ENCODE measurements at regions not wholly inside any gene's neighbourhood (a gene's known extent, or its start where the extent isn't known, plus 50 kb on each side); places are given as distances from the start of the nearest gene placed in this dataset.

DNA sequence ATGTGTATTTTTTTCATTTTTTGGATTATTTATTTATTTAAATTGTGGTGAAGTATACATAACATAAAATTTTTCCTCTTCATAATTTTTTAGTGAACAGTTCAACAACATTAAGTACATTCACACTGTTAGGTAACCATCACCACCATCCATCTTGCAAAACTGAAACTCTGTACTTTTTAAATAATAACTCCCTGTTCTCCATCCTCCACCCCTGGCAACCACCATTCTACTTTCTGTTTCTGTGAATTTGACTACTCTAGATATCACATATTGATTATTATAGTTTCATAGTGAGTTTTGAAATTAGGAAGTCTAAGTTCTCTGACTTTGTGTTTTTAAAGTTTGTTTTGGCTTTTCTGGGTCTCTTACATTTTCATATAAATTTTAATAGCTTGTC is 89.3 kb upstream of the STX18 start:
- H3K27me3 ChIP-seq (ENCODE audit: control insufficient read depth in 2 of 2, insufficient read depth in 2 of 2, low read length in 2 of 2), result no peaks in the 10 kb centered on the region
- no peaks in the 10 kb centered on the region for H4K20me1 ChIP-seq (replicated peaks; ENCODE audit: control insufficient read depth, extremely low read depth, insufficient read depth, low read length)
- ChIA-PET POLR2A (no interaction called here), CTCF (interaction anchor here (1.0 to 1.4 kb wide), 2 partner anchors 11 to 16 kb away, joined by 3 read pairs; no protein-coding TSS in a partner anchor)
- H3K9ac ChIP-seq (replicated peaks; ENCODE audit: extremely low read depth, insufficient read depth, low read length), result no peak overlapping the region
- H3K36me3 ChIP-seq (ENCODE audit: control insufficient read depth in 2 of 2, extremely low read depth in 1 of 2, insufficient read depth in 2 of 2, low read length in 2 of 2), result no peaks in the 10 kb centered on the region
- no peak overlapping the region for H3K4me3 ChIP-seq (replicated peaks in 1 of 3; ENCODE audit: insufficient read depth in 1 of 3, low read depth in 1 of 3, low read length in 3 of 3)
- FAIRE-seq (no peak), DNase-seq (ENCODE audit: low read depth, low spot score) (no peak)
- dilution Hi-C loops (cut with MboI; ENCODE audit: extremely low pct_ligation_motif_present, low sequenced_read_pairs), result no loop called here
- no peak overlapping the region for H2AFZ ChIP-seq (ENCODE audit: low read depth, low read length)
- H3K27ac ChIP-seq (ENCODE audit: insufficient read depth, low read depth, low read length), result no peak overlapping the region
- no TSS peak for BruUV-seq (replicated peaks)
- H3K9me3 ChIP-seq (replicated peaks; ENCODE audit: control insufficient read depth, insufficient read depth, low read length), result no peaks in the 10 kb centered on the region
- H3K79me2 ChIP-seq (ENCODE audit: control insufficient read depth, insufficient read depth, low read length), result no peaks in the 10 kb centered on the region
- TF ChIP-seq POLR2AphosphoS5 (IDR thresholded peaks at IDR 0.05; ENCODE audit: insufficient read depth, low read depth, low read length), result no peak
- TF ChIP-seq EZH2 (IDR thresholded peaks at IDR 0.05; ENCODE audit: borderline replicate concordance, low read depth, low read length, severe bottlenecking), result no peak
- intact Hi-C loops (cut with micrococcal nuclease), result no loop called here
- H3K4me2 ChIP-seq (ENCODE audit: insufficient read depth, low read length), result no peak overlapping the region
- no peaks in the 10 kb centered on the region for H3K4me1 ChIP-seq (ENCODE audit: control insufficient read depth, extremely low read depth, insufficient read depth, low read length)
- no peaks in the 10 kb centered on the region for H3K9me1 ChIP-seq (replicated peaks; ENCODE audit: control insufficient read depth, extremely low read depth, insufficient read depth, low read length)

DNA sequence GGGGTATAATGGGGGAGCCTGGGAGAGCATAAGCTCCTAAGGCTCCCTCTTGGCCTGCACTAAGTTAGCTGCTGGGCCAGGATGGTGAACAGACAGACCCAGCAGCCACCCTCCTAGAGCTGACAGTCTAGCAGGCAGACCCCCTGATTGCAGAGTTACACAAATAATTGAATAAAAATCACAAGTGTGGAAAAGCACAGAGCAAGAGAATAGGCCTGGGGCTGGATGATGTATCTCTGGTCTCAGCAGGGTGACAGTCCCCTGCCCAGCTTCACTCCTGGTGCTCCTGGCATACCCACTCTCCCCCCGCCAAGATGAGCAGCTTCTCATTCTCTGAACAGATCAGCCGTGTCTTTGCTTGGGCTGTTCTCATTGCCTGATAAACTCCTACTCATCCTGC is 86.1 kb upstream of the STX18 start:
- Histone ChIP-seq H3K9me1 (replicated peaks; ENCODE audit: control insufficient read depth, extremely low read depth, insufficient read depth, low read length) (no peaks in the 10 kb centered on the region), H2AFZ (ENCODE audit: low read depth, low read length) (no peak overlapping the region), H3K36me3 (ENCODE audit: control insufficient read depth in 2 of 2, extremely low read depth in 1 of 2, insufficient read depth in 2 of 2, low read length in 2 of 2) (no peaks in the 10 kb centered on the region), H3K27ac (ENCODE audit: insufficient read depth, low read depth, low read length) (no peak overlapping the region), H3K4me1 (ENCODE audit: control insufficient read depth, extremely low read depth, insufficient read depth, low read length) (no peaks in the 10 kb centered on the region), H3K9ac (replicated peaks; ENCODE audit: extremely low read depth, insufficient read depth, low read length) (no peak overlapping the region), H3K4me2 (ENCODE audit: insufficient read depth, low read length) (no peak overlapping the region), H3K79me2 (ENCODE audit: control insufficient read depth, insufficient read depth, low read length) (no peaks in the 10 kb centered on the region), H4K20me1 (replicated peaks; ENCODE audit: control insufficient read depth, extremely low read depth, insufficient read depth, low read length) (no peaks in the 10 kb centered on the region), H3K4me3 (replicated peaks in 1 of 3; ENCODE audit: insufficient read depth in 1 of 3, low read depth in 1 of 3, low read length in 3 of 3) (no peak overlapping the region), H3K27me3 (ENCODE audit: control insufficient read depth in 2 of 2, insufficient read depth in 2 of 2, low read length in 2 of 2) (no peaks in the 10 kb centered on the region), H3K9me3 (replicated peaks; ENCODE audit: control insufficient read depth, insufficient read depth, low read length) (no peaks in the 10 kb centered on the region)
- dilution Hi-C loops (cut with MboI; ENCODE audit: extremely low pct_ligation_motif_present, low sequenced_read_pairs) (no loop called here), intact Hi-C loops (cut with micrococcal nuclease) (no loop called here)
- no peak for TF ChIP-seq GATA2 (IDR thresholded peaks at IDR 0.05; ENCODE audit: insufficient read depth, insufficient read length, low read depth, low read length)
- TF ChIP-seq, protein P1, sequence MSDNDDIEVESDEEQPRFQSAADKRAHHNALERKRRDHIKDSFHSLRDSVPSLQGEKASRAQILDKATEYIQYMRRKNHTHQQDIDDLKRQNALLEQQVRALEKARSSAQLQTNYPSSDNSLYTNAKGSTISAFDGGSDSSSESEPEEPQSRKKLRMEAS (IDR thresholded peaks at IDR 0.05; ENCODE audit: insufficient read depth, insufficient read length), result no peak
- TF ChIP-seq MYC (IDR thresholded peaks at IDR 0.05; ENCODE audit: low read depth, low read length), result no peak
- TF ChIP-seq, protein P2, sequence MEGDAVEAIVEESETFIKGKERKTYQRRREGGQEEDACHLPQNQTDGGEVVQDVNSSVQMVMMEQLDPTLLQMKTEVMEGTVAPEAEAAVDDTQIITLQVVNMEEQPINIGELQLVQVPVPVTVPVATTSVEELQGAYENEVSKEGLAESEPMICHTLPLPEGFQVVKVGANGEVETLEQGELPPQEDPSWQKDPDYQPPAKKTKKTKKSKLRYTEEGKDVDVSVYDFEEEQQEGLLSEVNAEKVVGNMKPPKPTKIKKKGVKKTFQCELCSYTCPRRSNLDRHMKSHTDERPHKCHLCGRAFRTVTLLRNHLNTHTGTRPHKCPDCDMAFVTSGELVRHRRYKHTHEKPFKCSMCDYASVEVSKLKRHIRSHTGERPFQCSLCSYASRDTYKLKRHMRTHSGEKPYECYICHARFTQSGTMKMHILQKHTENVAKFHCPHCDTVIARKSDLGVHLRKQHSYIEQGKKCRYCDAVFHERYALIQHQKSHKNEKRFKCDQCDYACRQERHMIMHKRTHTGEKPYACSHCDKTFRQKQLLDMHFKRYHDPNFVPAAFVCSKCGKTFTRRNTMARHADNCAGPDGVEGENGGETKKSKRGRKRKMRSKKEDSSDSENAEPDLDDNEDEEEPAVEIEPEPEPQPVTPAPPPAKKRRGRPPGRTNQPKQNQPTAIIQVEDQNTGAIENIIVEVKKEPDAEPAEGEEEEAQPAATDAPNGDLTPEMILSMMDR (IDR thresholded peaks at IDR 0.05; ENCODE audit: extremely low read depth in 1 of 2, insufficient read depth in 1 of 2, low read depth in 1 of 2, low read length in 2 of 2), result no peak
- no peak for TF ChIP-seq EZH2 (IDR thresholded peaks at IDR 0.05; ENCODE audit: borderline replicate concordance, low read depth, low read length, severe bottlenecking)
- TF ChIP-seq FOS (IDR thresholded peaks at IDR 0.05; ENCODE audit: borderline replicate concordance, insufficient read depth, low read length), result no peak
- no peak for TF ChIP-seq POLR2AphosphoS5 (IDR thresholded peaks at IDR 0.05; ENCODE audit: insufficient read depth, low read depth, low read length)
- no peak for TF ChIP-seq JUN (IDR thresholded peaks at IDR 0.05; ENCODE audit: borderline replicate concordance, insufficient read depth, insufficient read length, low read depth)
- TF ChIP-seq POLR2A (IDR thresholded peaks at IDR 0.05; ENCODE audit: low read depth, low read length), result no peak
- ChIA-PET POLR2A (no interaction called here), CTCF (interaction anchor here (0.9 to 1.0 kb wide), 2 partner anchors 41 to 52 kb away, joined by 3 to 5 read pairs; no protein-coding TSS in a partner anchor)
- FAIRE-seq (no peak), DNase-seq (ENCODE audit: low read depth, low spot score) (no peak)
- no TSS peak for BruUV-seq (replicated peaks)

Measured in endothelial cell of umbilical vein (primary cell).